Natural killer cell (primary cell): ENCODE measurements at regions not wholly inside any gene's neighbourhood (a gene's known extent, or its start where the extent isn't known, plus 50 kb on each side); places are given as distances from the start of the nearest gene placed in this dataset.
"Not testable (repeated sequence)": the region's sequence is repeated elsewhere in the genome, so short reads cannot be mapped to it uniquely, and the experiment has no call there.

Source experiments
- ATAC-seq, 3 donors: fragments of 150-1000 bp in 2 of 3; fragments of 200-7000 bp in 1 of 3; cut with Tn5 transposase; 1 replicate in 1 of 3; 2 replicates in 2 of 3; pipeline ENCODE4 v1.10.0; 2021; ENCODE audit warnings: mild to moderate bottlenecking in 2 of 3, moderate library complexity in 2 of 3
- DNase-seq, 2 donors: peaks; one replicate each; pipeline versions ENCODE4 v3.0.0 to v3.0.0-alpha.2; 2013 to 2021; ENCODE audit warnings: mixed read lengths in 1 of 2
- H3K27ac ChIP-seq: one replicate; pipeline ENCODE4 v1.5.1; 2013; ENCODE audit warnings: mild to moderate bottlenecking, low read length
- H3K27me3 ChIP-seq: one replicate; pipeline ENCODE4 v1.6.1; 2013; ENCODE audit warnings: low read length; ENCODE audit not compliant: control insufficient read depth, insufficient read depth
- H3K36me3 ChIP-seq: one replicate; pipeline ENCODE4 v1.6.1; 2013; ENCODE audit warnings: low read length; ENCODE audit not compliant: control insufficient read depth, insufficient read depth
- H3K4me1 ChIP-seq: one replicate; pipeline ENCODE4 v1.6.1; 2013; ENCODE audit warnings: low read length; ENCODE audit not compliant: control insufficient read depth, insufficient read depth
- H3K4me3 ChIP-seq: one replicate; pipeline ENCODE4 v1.5.1; 2013; ENCODE audit warnings: low read length
- H3K9me3 ChIP-seq: one replicate; pipeline ENCODE4 v1.6.1; 2013; ENCODE audit warnings: low read length; ENCODE audit not compliant: control insufficient read depth, insufficient read depth
- H3K27ac Mint-ChIP-seq, 2 donors: one replicate each; pipeline ENCODE4 v1.8.0; 2022; ENCODE audit warnings: mild to moderate bottlenecking in 2 of 2, mixed read lengths in 2 of 2, moderate library complexity in 1 of 2
- H3K27me3 Mint-ChIP-seq, 2 donors: one replicate each; pipeline ENCODE4 v1.8.0; 2022; ENCODE audit warnings: low read depth in 2 of 2, mixed read lengths in 2 of 2
- H3K36me3 Mint-ChIP-seq: one replicate; pipeline ENCODE4 v1.8.0; 2022; ENCODE audit warnings: mixed read lengths
- H3K4me1 Mint-ChIP-seq, 2 donors: one replicate each; pipeline ENCODE4 v1.8.0; 2022; ENCODE audit warnings: mixed read lengths in 2 of 2
- H3K4me3 Mint-ChIP-seq: one replicate; pipeline ENCODE4 v1.8.0; 2022; ENCODE audit warnings: mild to moderate bottlenecking, moderate library complexity, mixed read lengths
- H3K9me3 Mint-ChIP-seq, 2 donors: one replicate each; pipeline ENCODE4 v1.8.0; 2022; ENCODE audit warnings: mixed read lengths in 2 of 2
- WGBS: methylation state at CpG from one replicate; pipeline ENCODE4 v1.1.7; 2013; ENCODE audit warnings: missing lambda C conversion rate; ENCODE audit not compliant: insufficient coverage; 5-methylcytosine and 5-hydroxymethylcytosine counted together
- intact Hi-C: fragments of 100-400 bp; cut with micrococcal nuclease; formaldehyde crosslinking; loops from one replicate; pipeline ENCODE4 v1.14.2; 2022
- TF ChIP-seq, protein P1 (sequence below): fragments of 200-600 bp; IDR thresholded peaks from one replicate; pipeline ENCODE4 v1.8.0; 2022; ENCODE audit warnings: antibody characterized with exemption

DNA sequence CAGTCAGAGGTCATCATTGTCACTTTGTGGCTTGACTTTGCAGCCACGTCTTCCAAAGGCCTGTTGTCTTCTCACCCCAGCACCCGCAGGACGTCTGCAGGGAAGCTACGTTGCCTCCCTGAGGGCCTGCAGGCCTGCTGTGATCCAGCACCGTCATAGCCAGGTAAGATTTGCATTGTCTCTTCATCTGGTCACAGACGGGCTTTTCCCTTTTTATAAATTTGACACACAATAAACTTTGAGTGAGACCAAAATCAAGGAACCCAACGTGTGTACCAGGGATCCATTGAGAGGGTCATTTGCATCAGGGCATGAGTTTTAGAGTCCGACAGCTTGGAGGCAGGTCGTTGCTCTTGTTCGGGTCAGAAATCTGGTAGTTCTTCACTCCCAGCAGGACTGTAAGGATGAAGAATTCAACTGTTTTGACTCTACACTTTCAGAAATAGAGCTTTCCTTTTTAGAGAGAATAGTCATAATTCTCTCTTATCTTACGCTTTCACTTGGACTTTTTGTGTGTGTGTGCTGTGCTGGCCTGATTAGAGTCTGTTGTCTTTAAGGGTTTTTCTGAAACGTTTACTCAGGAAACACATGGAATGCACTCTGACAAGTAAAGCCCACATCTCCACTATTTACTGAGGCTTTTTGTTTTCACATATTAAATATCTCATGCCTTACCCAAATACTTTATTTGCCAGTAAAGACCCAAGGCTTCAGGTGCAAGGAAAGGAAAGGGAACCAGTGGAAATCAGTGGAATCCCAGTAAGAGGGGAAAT is 177.2 kb upstream of the TAB2 start:
- intact Hi-C loops = no loop called here
- peaks cover 12% of the 10 kb centered on the region for H3K4me1 ChIP-seq
- H3K9me3 Mint-ChIP-seq = no peaks in the 10 kb centered on the region
- TF ChIP-seq, protein P1, sequence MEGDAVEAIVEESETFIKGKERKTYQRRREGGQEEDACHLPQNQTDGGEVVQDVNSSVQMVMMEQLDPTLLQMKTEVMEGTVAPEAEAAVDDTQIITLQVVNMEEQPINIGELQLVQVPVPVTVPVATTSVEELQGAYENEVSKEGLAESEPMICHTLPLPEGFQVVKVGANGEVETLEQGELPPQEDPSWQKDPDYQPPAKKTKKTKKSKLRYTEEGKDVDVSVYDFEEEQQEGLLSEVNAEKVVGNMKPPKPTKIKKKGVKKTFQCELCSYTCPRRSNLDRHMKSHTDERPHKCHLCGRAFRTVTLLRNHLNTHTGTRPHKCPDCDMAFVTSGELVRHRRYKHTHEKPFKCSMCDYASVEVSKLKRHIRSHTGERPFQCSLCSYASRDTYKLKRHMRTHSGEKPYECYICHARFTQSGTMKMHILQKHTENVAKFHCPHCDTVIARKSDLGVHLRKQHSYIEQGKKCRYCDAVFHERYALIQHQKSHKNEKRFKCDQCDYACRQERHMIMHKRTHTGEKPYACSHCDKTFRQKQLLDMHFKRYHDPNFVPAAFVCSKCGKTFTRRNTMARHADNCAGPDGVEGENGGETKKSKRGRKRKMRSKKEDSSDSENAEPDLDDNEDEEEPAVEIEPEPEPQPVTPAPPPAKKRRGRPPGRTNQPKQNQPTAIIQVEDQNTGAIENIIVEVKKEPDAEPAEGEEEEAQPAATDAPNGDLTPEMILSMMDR = no peak
- peak overlapping the region; percentile 58 to 85 for H3K27ac Mint-ChIP-seq
- peak; percentile 64 to 79 (median 76) for ATAC-seq
- peak overlapping the region; percentile 92 for H3K27ac ChIP-seq
- H3K4me3 Mint-ChIP-seq = peak overlapping the region; percentile 45
- H3K36me3 ChIP-seq = no peaks in the 10 kb centered on the region
- H3K27me3 ChIP-seq = no peaks in the 10 kb centered on the region
- no peaks in the 10 kb centered on the region for H3K36me3 Mint-ChIP-seq
- H3K4me3 ChIP-seq = peak overlapping the region; percentile 21
- H3K4me1 Mint-ChIP-seq = peaks cover 12 to 13% of the 10 kb centered on the region in 2 donors
- peak in 1 of 2 donors; percentile 81 for DNase-seq
- H3K27me3 Mint-ChIP-seq = no peaks in the 10 kb centered on the region
- WGBS = 8% methylated on average over 11 of the region's 12 CpGs
- H3K9me3 ChIP-seq = peaks cover 4% of the 10 kb centered on the region

DNA sequence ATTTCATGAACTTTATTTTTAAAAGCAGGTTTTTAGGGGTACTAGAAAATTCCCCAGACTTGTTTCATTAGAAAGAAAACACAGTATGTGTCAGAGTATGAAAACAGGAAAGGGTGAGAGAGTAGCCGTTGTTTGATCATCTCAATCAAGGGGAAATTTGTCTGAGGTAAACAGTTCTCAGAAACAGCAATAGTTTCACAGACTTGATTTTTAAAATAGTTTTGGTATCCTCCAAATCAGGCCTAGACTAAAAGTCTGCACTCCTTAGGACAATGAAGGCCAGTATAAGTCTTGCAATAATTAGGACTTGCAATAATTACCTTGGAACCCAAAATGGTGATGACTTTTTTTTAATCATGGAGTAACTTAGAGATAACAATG is 176.6 kb upstream of the TAB2 start:
- peaks cover 12% of the 10 kb centered on the region for H3K4me1 ChIP-seq
- no peaks in the 10 kb centered on the region for H3K36me3 ChIP-seq
- H3K9me3 ChIP-seq = peaks cover 4% of the 10 kb centered on the region
- H3K27me3 ChIP-seq = no peaks in the 10 kb centered on the region
- peak overlapping the region; percentile 58 to 85 for H3K27ac Mint-ChIP-seq
- intact Hi-C loops = no loop called here
- ATAC-seq = peak; percentile 64 to 71 (median 64)
- WGBS = 5% methylated on average over 1 of the region's 1 CpG
- peak overlapping the region; percentile 92 for H3K27ac ChIP-seq
- peak overlapping the region; percentile 45 for H3K4me3 Mint-ChIP-seq
- H3K4me3 ChIP-seq = peak overlapping the region; percentile 21
- peaks cover 12 to 13% of the 10 kb centered on the region in 2 donors for H3K4me1 Mint-ChIP-seq
- peak in 1 of 2 donors; percentile 75 for DNase-seq
- H3K9me3 Mint-ChIP-seq = no peaks in the 10 kb centered on the region
- no peaks in the 10 kb centered on the region for H3K27me3 Mint-ChIP-seq
- no peaks in the 10 kb centered on the region for H3K36me3 Mint-ChIP-seq
- TF ChIP-seq, protein P1 = no peak

DNA sequence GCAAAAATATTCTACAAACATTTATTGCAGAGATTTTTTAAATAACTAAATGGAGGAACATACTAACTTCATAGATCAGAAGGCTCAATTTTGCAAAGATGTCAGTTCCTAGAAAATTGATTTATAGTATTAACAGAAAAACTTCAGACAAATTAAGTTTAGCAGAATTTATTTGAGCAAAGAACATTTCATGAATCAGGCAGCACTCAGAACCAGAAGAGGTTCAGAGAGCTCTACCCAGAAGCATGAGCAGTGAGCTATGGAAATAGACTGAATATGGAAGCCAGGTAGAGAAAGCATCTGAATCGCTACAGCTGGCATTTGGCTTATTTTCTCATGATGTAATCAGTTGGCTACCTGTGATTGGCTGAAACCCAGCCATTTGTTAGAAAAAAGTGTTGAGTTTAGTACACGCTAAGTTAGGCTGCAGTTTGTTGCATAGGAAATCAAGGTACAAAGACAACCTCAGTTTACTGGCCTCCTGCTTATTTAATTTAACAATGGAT is 174.5 kb upstream of the TAB2 start:
- TF ChIP-seq, protein P1 = no peak
- no peaks in the 10 kb centered on the region for H3K36me3 ChIP-seq
- intact Hi-C loops = no loop called here
- H3K9me3 ChIP-seq = peaks cover 4% of the 10 kb centered on the region
- no peak overlapping the region for H3K27ac ChIP-seq
- H3K4me1 Mint-ChIP-seq = peaks cover 14% of the 10 kb centered on the region in 2 donors
- no peaks in the 10 kb centered on the region for H3K27me3 Mint-ChIP-seq
- DNase-seq = no peak
- no peaks in the 10 kb centered on the region for H3K27me3 ChIP-seq
- no peaks in the 10 kb centered on the region for H3K36me3 Mint-ChIP-seq
- H3K27ac Mint-ChIP-seq = no peak overlapping the region
- no peak for ATAC-seq
- no peaks in the 10 kb centered on the region for H3K9me3 Mint-ChIP-seq
- WGBS = 96% methylated on average over 2 of the region's 2 CpGs
- H3K4me3 ChIP-seq = no peak overlapping the region
- H3K4me3 Mint-ChIP-seq = no peak overlapping the region
- peaks cover 19% of the 10 kb centered on the region for H3K4me1 ChIP-seq

DNA sequence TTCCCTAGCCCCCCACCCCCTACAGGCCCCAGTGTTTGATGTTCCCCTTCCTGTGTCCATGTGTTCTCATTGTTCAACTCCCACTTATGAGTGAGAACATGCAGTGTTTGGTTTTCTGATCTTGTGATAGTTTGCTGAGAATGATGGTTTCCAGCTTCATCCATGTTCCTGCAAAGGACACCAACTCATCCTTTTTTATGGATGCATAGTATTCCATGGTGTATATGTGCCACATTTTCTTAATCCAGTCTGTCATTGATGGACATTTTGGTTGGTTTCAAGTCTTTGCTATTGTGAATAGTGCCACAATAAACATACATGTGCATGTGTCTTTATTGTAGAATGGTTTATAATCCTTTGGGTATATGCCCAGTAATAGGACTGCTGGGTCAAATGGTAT is 171.7 kb upstream of the TAB2 start:
- H3K36me3 ChIP-seq, ATAC-seq, H3K9me3 ChIP-seq, H3K36me3 Mint-ChIP-seq, DNase-seq, H3K27me3 Mint-ChIP-seq, intact Hi-C loops, H3K27me3 ChIP-seq, H3K27ac ChIP-seq, H3K4me3 ChIP-seq, H3K27ac Mint-ChIP-seq, H3K9me3 Mint-ChIP-seq, H3K4me1 Mint-ChIP-seq, H3K4me3 Mint-ChIP-seq: not testable (repeated sequence)
- H3K4me1 ChIP-seq = peaks cover 11% of the 10 kb centered on the region
